Cardiac fibroblast (primary cell): ENCODE measurements at regions not wholly inside any gene's neighbourhood (a gene's known extent, or its start where the extent isn't known, plus 50 kb on each side); places are given as distances from the start of the nearest gene placed in this dataset.

Source experiments
- DNase-seq, 2 donors: peaks; one replicate each; pipeline versions ENCODE4 v3.0.0 to v3.0.0-alpha.2; 2010; ENCODE audit warnings: low read depth in 2 of 2
- H3K4me3 ChIP-seq, 2 donors: replicated peaks in 1 of 2; 1 replicate in 1 of 2; 2 replicates in 1 of 2; pipeline ENCODE4 v1.5.1; 2011; ENCODE audit warnings: low read depth in 2 of 2, low read length in 2 of 2, mild to moderate bottlenecking in 2 of 2, moderate library complexity in 1 of 2
- TF ChIP-seq, protein P1 (sequence below): IDR thresholded peaks from one replicate; pipeline ENCODE4 v1.5.1; 2011; ENCODE audit warnings: low read depth, mild to moderate bottlenecking, low read length, inconsistent platforms

DNA sequence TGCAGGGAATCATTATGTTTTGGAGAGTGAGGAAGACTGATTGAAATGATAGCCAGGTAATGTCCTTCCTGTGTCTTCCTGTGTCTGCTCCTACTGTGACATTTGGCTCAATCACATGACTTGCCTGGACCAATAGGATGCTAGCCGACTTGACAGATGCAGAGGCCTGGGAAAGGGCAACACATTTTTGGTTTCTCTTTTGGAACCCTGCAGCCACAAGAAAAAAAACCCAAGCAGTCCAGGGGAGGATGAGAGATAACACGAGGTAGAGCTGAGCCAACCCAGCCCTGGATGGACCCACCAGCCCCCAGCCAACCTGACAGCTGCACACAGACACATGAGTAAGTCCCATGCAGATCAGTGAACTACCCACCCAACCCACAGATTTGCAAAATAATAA, 256.1 kb upstream of the SMARCA2 start:
- TF ChIP-seq, protein P1, sequence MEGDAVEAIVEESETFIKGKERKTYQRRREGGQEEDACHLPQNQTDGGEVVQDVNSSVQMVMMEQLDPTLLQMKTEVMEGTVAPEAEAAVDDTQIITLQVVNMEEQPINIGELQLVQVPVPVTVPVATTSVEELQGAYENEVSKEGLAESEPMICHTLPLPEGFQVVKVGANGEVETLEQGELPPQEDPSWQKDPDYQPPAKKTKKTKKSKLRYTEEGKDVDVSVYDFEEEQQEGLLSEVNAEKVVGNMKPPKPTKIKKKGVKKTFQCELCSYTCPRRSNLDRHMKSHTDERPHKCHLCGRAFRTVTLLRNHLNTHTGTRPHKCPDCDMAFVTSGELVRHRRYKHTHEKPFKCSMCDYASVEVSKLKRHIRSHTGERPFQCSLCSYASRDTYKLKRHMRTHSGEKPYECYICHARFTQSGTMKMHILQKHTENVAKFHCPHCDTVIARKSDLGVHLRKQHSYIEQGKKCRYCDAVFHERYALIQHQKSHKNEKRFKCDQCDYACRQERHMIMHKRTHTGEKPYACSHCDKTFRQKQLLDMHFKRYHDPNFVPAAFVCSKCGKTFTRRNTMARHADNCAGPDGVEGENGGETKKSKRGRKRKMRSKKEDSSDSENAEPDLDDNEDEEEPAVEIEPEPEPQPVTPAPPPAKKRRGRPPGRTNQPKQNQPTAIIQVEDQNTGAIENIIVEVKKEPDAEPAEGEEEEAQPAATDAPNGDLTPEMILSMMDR = no peak
- no peak for DNase-seq
- no peak overlapping the region for H3K4me3 ChIP-seq

- H3K4me3 ChIP-seq = no peak overlapping the region
- DNase-seq = no peak
- TF ChIP-seq, protein P1 = no peak
Measured at GRCh38 chr9:1759771-1760300, 255.3 kb upstream of the SMARCA2 start.

DNA sequence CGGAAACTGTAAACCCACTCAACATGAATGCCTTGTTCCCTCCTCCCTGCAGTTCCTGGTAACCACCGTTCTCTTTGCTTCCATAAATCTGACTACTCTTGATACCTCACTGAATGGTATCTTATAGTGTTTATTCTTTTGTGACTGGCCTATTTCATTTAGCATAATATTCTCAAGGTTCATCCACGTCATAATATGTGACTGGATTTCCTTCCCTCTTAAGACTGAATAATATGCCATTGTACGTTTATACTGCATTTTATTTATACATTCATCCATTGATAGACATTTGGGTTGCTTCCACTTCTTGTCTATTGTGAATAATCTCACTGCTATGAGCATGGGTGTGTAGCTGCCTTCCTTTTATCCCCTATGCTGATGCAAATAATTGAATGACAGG, 253.3 kb upstream of the SMARCA2 start:
- no peak for DNase-seq
- H3K4me3 ChIP-seq = no peak overlapping the region
- TF ChIP-seq, protein P1 = no peak

DNA sequence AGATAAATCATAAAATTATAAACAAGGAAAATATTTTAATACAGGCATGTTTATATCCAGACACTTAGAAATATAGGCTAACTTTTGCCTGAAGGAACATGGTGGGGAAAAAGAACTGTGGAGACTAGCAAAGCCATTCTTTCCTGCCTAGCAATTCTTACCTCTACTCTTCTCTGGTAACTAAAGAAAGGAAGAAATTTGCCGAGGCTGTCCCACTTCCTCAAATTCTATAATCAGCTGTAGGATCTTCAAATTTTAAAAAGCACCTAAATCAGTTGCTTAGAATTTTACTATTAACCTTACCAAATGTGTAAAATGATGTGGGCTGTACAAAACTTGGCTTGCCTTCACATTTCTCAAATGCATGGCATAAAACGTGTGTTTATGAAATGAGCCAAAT, 249.1 kb upstream of the SMARCA2 start:
- no peak overlapping the region for H3K4me3 ChIP-seq
- DNase-seq = no peak
- TF ChIP-seq, protein P1 = no peak

GRCh38 chr9:1768561-1768960, 246.6 kb upstream of the SMARCA2 start:
- no peak for DNase-seq
- TF ChIP-seq, protein P1 = no peak

DNA sequence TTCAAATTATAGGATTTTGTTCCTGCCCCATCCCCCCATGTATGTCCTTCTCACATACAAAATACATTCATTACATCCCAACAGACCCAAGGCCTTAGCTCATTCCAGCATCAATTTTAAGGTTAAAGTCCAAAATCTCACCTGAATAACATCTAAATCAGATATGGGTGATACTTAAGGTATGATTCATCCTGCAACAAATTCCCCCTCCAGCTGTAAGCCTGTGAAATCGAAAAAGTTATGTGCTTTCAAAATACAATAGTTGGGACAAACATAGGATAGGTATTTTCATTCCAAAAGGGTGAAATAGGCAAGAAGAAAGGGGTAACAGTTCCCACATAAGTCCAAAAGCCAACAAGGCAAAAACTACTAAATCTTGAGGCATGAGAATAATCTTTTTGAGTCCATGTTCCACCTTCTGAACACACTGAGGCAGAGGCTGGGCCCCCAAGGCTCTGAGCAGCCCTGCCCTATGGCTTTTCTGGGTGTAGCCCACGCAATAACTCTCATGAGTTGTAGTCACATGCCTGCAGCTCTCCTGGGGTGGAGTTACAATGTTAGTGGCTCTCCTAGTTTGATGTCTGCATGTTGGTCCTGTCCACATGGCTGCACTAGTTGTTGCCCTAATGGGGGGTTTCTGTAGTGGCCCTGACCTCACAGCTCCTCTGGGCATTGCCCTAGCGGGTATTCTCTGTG, 243.9 kb upstream of the SMARCA2 start:
- H3K4me3 ChIP-seq = no peak overlapping the region
- no peak for DNase-seq
- TF ChIP-seq, protein P1 = no peak

More at GRCh38 chr9:1768561-1768960, 246.6 kb upstream of the SMARCA2 start:
- no peak overlapping the region for H3K4me3 ChIP-seq

- TF ChIP-seq, protein P1 = no peak
- no peak for DNase-seq
- H3K4me3 ChIP-seq = no peak overlapping the region
Measured at GRCh38 chr9:1775230-1775629, 239.9 kb upstream of the SMARCA2 start.
